ENCODE measurements at regions not wholly inside any gene's neighbourhood (a gene's known extent, or its start where the extent isn't known, plus 50 kb on each side); places are given as distances from the start of the nearest gene placed in this dataset.
A peak's percentile ranks its signal among the peaks of the same experiment; 100 is the strongest.
"Not testable (repeated sequence)": the region's sequence is repeated elsewhere in the genome, so short reads cannot be mapped to it uniquely, and the experiment has no call there.

GRCh38 chr3:152644478-152644877 is 190.5 kb upstream of the P2RY1 start:
- H3K36me3 ChIP-seq (ENCODE audit: control insufficient read depth in 4 of 4, insufficient read depth in 4 of 4, low read length in 4 of 4), result no peaks in the 10 kb centered on the region
- H3K9ac ChIP-seq (ENCODE audit: insufficient read depth in 1 of 2, low read length in 2 of 2), result no peak overlapping the region
- peaks cover 0 to 3% (median 1%) of the 10 kb centered on the region in 4 donors for H3K9me3 ChIP-seq (ENCODE audit: control insufficient read depth in 4 of 4, insufficient read depth in 3 of 4, low read length in 3 of 4)
- H3K4me1 ChIP-seq (ENCODE audit: control insufficient read depth in 5 of 5, insufficient read depth in 5 of 5, low read length in 5 of 5), result peaks cover 0 to 16% (median 1%) of the 10 kb centered on the region in 5 donors
- H3K27me3 ChIP-seq (ENCODE audit: control insufficient read depth in 3 of 3, insufficient read depth in 3 of 3, low read length in 2 of 3), result no peaks in the 10 kb centered on the region
- no peak overlapping the region for H3K4me3 ChIP-seq
- H3K27ac ChIP-seq (ENCODE audit: low read depth in 1 of 2, low read length in 1 of 2), result no peak overlapping the region
- DNase-seq (no peak), ATAC-seq (ENCODE audit: insufficient read depth, low FRiP score) (no peak)
- TF ChIP-seq, protein P1, sequence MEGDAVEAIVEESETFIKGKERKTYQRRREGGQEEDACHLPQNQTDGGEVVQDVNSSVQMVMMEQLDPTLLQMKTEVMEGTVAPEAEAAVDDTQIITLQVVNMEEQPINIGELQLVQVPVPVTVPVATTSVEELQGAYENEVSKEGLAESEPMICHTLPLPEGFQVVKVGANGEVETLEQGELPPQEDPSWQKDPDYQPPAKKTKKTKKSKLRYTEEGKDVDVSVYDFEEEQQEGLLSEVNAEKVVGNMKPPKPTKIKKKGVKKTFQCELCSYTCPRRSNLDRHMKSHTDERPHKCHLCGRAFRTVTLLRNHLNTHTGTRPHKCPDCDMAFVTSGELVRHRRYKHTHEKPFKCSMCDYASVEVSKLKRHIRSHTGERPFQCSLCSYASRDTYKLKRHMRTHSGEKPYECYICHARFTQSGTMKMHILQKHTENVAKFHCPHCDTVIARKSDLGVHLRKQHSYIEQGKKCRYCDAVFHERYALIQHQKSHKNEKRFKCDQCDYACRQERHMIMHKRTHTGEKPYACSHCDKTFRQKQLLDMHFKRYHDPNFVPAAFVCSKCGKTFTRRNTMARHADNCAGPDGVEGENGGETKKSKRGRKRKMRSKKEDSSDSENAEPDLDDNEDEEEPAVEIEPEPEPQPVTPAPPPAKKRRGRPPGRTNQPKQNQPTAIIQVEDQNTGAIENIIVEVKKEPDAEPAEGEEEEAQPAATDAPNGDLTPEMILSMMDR (IDR thresholded peaks at IDR 0.05; ENCODE audit: control extremely low read depth, extremely low read depth), result no peak

DNA sequence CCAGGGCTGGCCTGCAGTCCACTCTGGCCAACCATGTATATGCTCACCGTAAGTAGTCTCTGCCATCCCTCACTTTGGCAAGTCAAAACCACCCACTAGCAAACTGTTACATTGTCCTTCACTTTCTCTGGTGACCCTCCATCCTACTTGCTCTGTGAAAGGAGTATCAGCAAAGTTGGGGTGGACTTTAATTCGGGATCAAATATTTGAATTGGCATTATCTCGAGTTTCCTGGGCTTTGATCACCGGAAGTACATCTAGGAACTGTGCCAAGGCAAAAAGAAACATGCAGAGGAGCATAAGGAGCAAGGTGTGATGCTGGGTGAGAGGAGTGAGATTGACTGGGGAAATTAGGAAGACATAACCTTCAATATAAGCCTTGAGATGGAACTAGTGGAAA is 188.9 kb upstream of the P2RY1 start:
- no peak overlapping the region for H3K27ac ChIP-seq (ENCODE audit: low read depth in 1 of 2, low read length in 1 of 2)
- H3K9ac ChIP-seq (ENCODE audit: insufficient read depth in 1 of 2, low read length in 2 of 2), result no peak overlapping the region
- ATAC-seq (ENCODE audit: insufficient read depth, low FRiP score) (no peak), DNase-seq (no peak)
- TF ChIP-seq, protein P1 (IDR thresholded peaks at IDR 0.05; ENCODE audit: control extremely low read depth, extremely low read depth), result no peak
- no peaks in the 10 kb centered on the region for H3K27me3 ChIP-seq (ENCODE audit: control insufficient read depth in 3 of 3, insufficient read depth in 3 of 3, low read length in 2 of 3)
- no peak overlapping the region for H3K4me3 ChIP-seq
- WGBS, 2 donors, result 42 to 64% methylated on average over 4 of the region's 4 CpGs
- peaks cover 0 to 27% (median 1%) of the 10 kb centered on the region in 5 donors for H3K4me1 ChIP-seq (ENCODE audit: control insufficient read depth in 5 of 5, insufficient read depth in 5 of 5, low read length in 5 of 5)
- no peaks in the 10 kb centered on the region for H3K36me3 ChIP-seq (ENCODE audit: control insufficient read depth in 4 of 4, insufficient read depth in 4 of 4, low read length in 4 of 4)
- peaks cover 0 to 3% (median 1%) of the 10 kb centered on the region in 4 donors for H3K9me3 ChIP-seq (ENCODE audit: control insufficient read depth in 4 of 4, insufficient read depth in 3 of 4, low read length in 3 of 4)

DNA sequence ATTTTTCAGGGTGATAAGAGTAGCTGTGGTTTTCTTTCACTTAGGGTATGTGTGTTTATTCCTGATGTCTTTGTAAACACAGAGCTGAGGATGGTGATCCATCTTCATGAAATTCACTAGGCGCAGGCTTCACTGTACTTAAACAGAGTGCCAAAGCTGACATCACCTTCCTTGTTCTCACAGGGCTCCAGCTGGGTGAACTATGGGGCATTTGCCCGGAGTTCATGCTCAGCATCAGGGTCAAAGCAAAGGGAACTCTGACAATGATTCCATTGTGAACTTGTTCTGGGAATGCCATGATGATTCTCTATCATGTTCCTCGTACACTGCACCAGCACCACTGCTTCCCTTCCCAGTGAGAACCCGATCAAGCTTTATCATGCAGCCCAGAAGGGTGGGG is 184.8 kb upstream of the P2RY1 start:
- Histone ChIP-seq H3K4me1 (ENCODE audit: control insufficient read depth in 5 of 5, insufficient read depth in 5 of 5, low read length in 5 of 5) (peaks cover 0 to 15% (median 0%) of the 10 kb centered on the region in 5 donors), H3K27ac (ENCODE audit: low read depth in 1 of 2, low read length in 1 of 2) (no peak overlapping the region), H3K27me3 (ENCODE audit: control insufficient read depth in 3 of 3, insufficient read depth in 3 of 3, low read length in 2 of 3) (no peaks in the 10 kb centered on the region), H3K9me3 (ENCODE audit: control insufficient read depth in 4 of 4, insufficient read depth in 3 of 4, low read length in 3 of 4) (peaks cover 0 to 2% (median 0%) of the 10 kb centered on the region in 4 donors), H3K36me3 (ENCODE audit: control insufficient read depth in 4 of 4, insufficient read depth in 4 of 4, low read length in 4 of 4) (no peaks in the 10 kb centered on the region), H3K9ac (ENCODE audit: insufficient read depth in 1 of 2, low read length in 2 of 2) (no peak overlapping the region), H3K4me3 (no peak overlapping the region)
- TF ChIP-seq, protein P1 (IDR thresholded peaks at IDR 0.05; ENCODE audit: control extremely low read depth, extremely low read depth), result no peak
- 69 to 70% methylated on average over 4 of the region's 4 CpGs for WGBS, 2 donors
- peak in 2 of 3 donors; percentile 15 to 42 for DNase-seq
- no peak for ATAC-seq (ENCODE audit: insufficient read depth, low FRiP score)

DNA sequence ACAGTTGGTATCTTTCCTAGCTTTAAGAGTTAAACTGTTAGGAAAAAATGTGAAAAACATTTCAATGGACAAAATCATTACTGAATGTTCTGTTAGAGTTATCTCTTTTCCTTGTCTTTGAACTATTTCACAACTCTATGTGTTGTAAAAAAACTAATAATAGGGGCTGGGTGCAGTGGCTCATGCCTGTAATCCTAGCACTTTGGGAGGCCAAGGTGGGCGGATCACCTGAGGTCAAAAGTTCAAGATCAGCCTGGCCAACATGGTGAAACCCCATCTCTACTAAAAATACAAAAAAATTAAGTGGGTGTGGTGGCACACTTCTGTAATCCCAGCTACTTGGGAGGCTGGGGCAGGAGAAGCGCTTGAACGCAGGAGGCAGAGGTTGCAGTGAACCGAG is 184.0 kb upstream of the P2RY1 start:
- H3K9ac ChIP-seq (ENCODE audit: insufficient read depth in 1 of 2, low read length in 2 of 2); H3K4me3 ChIP-seq; H3K27me3 ChIP-seq (ENCODE audit: control insufficient read depth in 3 of 3, insufficient read depth in 3 of 3, low read length in 2 of 3); H3K27ac ChIP-seq (ENCODE audit: low read depth in 1 of 2, low read length in 1 of 2); H3K9me3 ChIP-seq (ENCODE audit: control insufficient read depth in 4 of 4, insufficient read depth in 3 of 4, low read length in 3 of 4); H3K36me3 ChIP-seq (ENCODE audit: control insufficient read depth in 4 of 4, insufficient read depth in 4 of 4, low read length in 4 of 4); ATAC-seq (ENCODE audit: insufficient read depth, low FRiP score); DNase-seq: not testable (repeated sequence)
- peaks cover 0 to 16% (median 0%) of the 10 kb centered on the region in 5 donors for H3K4me1 ChIP-seq (ENCODE audit: control insufficient read depth in 5 of 5, insufficient read depth in 5 of 5, low read length in 5 of 5)
- 93 to 98% methylated on average over 4 of the region's 4 CpGs for WGBS, 2 donors

All from lung (tissue), 11 donors.